Psoas muscle (tissue), 7 donors: ENCODE measurements at regions not wholly inside any gene's neighbourhood (a gene's known extent, or its start where the extent isn't known, plus 50 kb on each side); places are given as distances from the start of the nearest gene placed in this dataset.
A peak's percentile ranks its signal among the peaks of the same experiment; 100 is the strongest.
"Not testable (repeated sequence)": the region's sequence is repeated elsewhere in the genome, so short reads cannot be mapped to it uniquely, and the experiment has no call there.

ENCODE experiments used
- ATAC-seq, 4 donors: fragments of 200-7000 bp; cut with Tn5 transposase; one replicate each; pipeline ENCODE4 v1.9.1; 2020; ENCODE audit warnings: moderate library complexity in 3 of 4, mild to moderate bottlenecking in 2 of 4
- DNase-seq, 2 donors: peaks; one replicate each; pipeline ENCODE4 v3.0.0-alpha.2; 2020
- H3K27ac ChIP-seq: fragments of 200-600 bp; one replicate; pipeline ENCODE4 v1.8.0; 2022
- H3K27me3 ChIP-seq, 3 donors: fragments of 200-600 bp in 1 of 3; one replicate each; pipeline versions ENCODE4 v1.6.1 to v1.8.0; 2013 to 2022; ENCODE audit warnings: low read length in 2 of 3, mild to moderate bottlenecking in 2 of 3, moderate library complexity in 1 of 3; ENCODE audit not compliant: insufficient read depth in 3 of 3
- H3K36me3 ChIP-seq, 2 donors: fragments of 200-600 bp in 1 of 2; one replicate each; pipeline versions ENCODE4 v1.6.1 to v1.8.0; 2013 to 2022; ENCODE audit warnings: low read depth in 1 of 2, mild to moderate bottlenecking in 1 of 2, moderate library complexity in 1 of 2; ENCODE audit not compliant: insufficient read depth in 1 of 2
- H3K4me1 ChIP-seq: fragments of 200-600 bp; one replicate; pipeline ENCODE4 v1.8.0; 2022
- H3K4me3 ChIP-seq: fragments of 200-600 bp; one replicate; pipeline ENCODE4 v1.8.0; 2022; ENCODE audit warnings: mild to moderate bottlenecking
- H3K9me3 ChIP-seq: fragments of 200-600 bp; one replicate; pipeline ENCODE4 v1.8.0; 2022
- CTCF ChIP-seq: fragments of 200-600 bp; IDR thresholded peaks from one replicate; pipeline ENCODE4 v1.8.0; 2022; ENCODE audit warnings: antibody characterized with exemption
- WGBS, 3 donors: extraction: QIAGEN DNeasy Blood & Tissue Kit; methylation state at CpG; one replicate each; pipeline versions ENCODE4 v1.1.6 to v1.1.7; 2013; 5-methylcytosine and 5-hydroxymethylcytosine counted together
- intact Hi-C, 2 donors: fragments of 100-400 bp; cut with DNase I; formaldehyde crosslinking; loops; one replicate each; pipeline versions ENCODE4 v1.11.0 to v1.14.2; 2022
- donor health status: healthy with polysubstance abuse.
- donor health status: DM: no; HTN: no; CAD: no; lungs with moderate emphysema.
- donor health status: Bipolar disorder and iron deficiency.
- donor health status: healthy.
- donor health status: DM: yes; HTN: yes; CAD: no.
- donor health status: DM: no; HTN: no; CAD: no.
- donor health status: DM: yes; HTN: yes; CAD: no.

GRCh38 chr6:137942736-137943135 is 75.7 kb downstream of the TNFAIP3 start:
- Histone ChIP-seq H3K4me1 (no peaks in the 10 kb centered on the region), H3K27me3 (no peaks in the 10 kb centered on the region), H3K4me3 (no peak overlapping the region), H3K36me3 (no peaks in the 10 kb centered on the region), H3K9me3 (peaks cover 6% of the 10 kb centered on the region), H3K27ac (no peak overlapping the region)
- ATAC-seq (no peak), DNase-seq (no peak)
- intact Hi-C loops: loop anchor here in 1 of 2 donors (2.0 kb wide), 1 partner anchor 236 kb away; no protein-coding TSS in a partner anchor
- no peak for TF ChIP-seq CTCF

- not testable (repeated sequence) for H3K4me1 ChIP-seq, H3K27me3 ChIP-seq, H3K27ac ChIP-seq, H3K4me3 ChIP-seq, ATAC-seq, H3K9me3 ChIP-seq, DNase-seq, H3K36me3 ChIP-seq
- WGBS, 3 donors: 40 to 50% (median 49%) methylated on average over 3 of the region's 3 CpGs
- intact Hi-C loops: loop anchor here in 1 of 2 donors (2.0 kb wide), 1 partner anchor 76 kb away; no protein-coding TSS in a partner anchor
These were observed 77.3 kb downstream of the TNFAIP3 start for GRCh38 chr6:137944381-137944780.

- no peaks in the 10 kb centered on the region for H3K9me3 ChIP-seq
- H3K4me1 ChIP-seq: no peaks in the 10 kb centered on the region
- no peak overlapping the region for H3K27ac ChIP-seq
- no peaks in the 10 kb centered on the region for H3K36me3 ChIP-seq
- WGBS, 3 donors: 46 to 63% (median 54%) methylated on average over 6 of the region's 6 CpGs
- no peak overlapping the region for H3K4me3 ChIP-seq
- peak; percentile 82 for TF ChIP-seq CTCF
- no peak for DNase-seq
- intact Hi-C loops: loop anchor here (2.0 to 5.0 kb wide), 3 partner anchors 76 to 238 kb away; partner anchors contain the start of gene TNFAIP3 (in 1 of the 2)
- peak; percentile 74 to 92 (median 76) for ATAC-seq
- H3K27me3 ChIP-seq: no peaks in the 10 kb centered on the region
These were observed 77.9 kb downstream of the TNFAIP3 start for GRCh38 chr6:137944793-137945498.

- Histone ChIP-seq H3K4me3 (no peak overlapping the region), H3K36me3 (no peaks in the 10 kb centered on the region), H3K27me3 (no peaks in the 10 kb centered on the region), H3K9me3 (no peaks in the 10 kb centered on the region), H3K4me1 (no peaks in the 10 kb centered on the region), H3K27ac (no peak overlapping the region)
- no peak for DNase-seq
- 95 to 97% (median 96%) methylated on average over 1 of the region's 1 CpG for WGBS, 3 donors
- intact Hi-C loops: loop anchor here in 1 of 2 donors (5.0 kb wide), 2 partner anchors 83 to 243 kb away; partner anchors contain the start of gene TNFAIP3
- TF ChIP-seq CTCF: no peak
- ATAC-seq: no peak
These were observed 82.8 kb downstream of the TNFAIP3 start for GRCh38 chr6:137949686-137950390.

- no peak for DNase-seq
- no peak for TF ChIP-seq CTCF
- Histone ChIP-seq H3K4me1 (no peaks in the 10 kb centered on the region), H3K9me3 (no peaks in the 10 kb centered on the region), H3K27ac (no peak overlapping the region), H3K4me3 (no peak overlapping the region), H3K27me3 (no peaks in the 10 kb centered on the region), H3K36me3 (no peaks in the 10 kb centered on the region)
- WGBS, 3 donors: 82 to 87% (median 85%) methylated on average over 7 of the region's 7 CpGs
- ATAC-seq: no peak
- intact Hi-C loops: no loop called here
These were observed 83.5 kb downstream of the TNFAIP3 start for GRCh38 chr6:137950581-137950980.
